Prostate gland (tissue), 2 donors: ENCODE measurements at regions not wholly inside any gene's neighbourhood (a gene's known extent, or its start where the extent isn't known, plus 50 kb on each side); places are given as distances from the start of the nearest gene placed in this dataset.

ENCODE experiments used
- POLR2A ChIP-seq: fragments of 450-650 bp; IDR thresholded peaks from one replicate; pipeline ENCODE4 v1.6.1; 2016; ENCODE audit warnings: antibody characterized with exemption, mild to moderate bottlenecking
- TF ChIP-seq, protein P1 (sequence below), 4 experiments: fragments of 200-600 bp in 2 of 4; fragments of 450-650 bp in 2 of 4; sonication (generic) in 2 of 4; IDR thresholded peaks; 1 replicate in 3 of 4; 2 replicates in 1 of 4; pipeline ENCODE4 v1.5.1; 2016 to 2019; ENCODE audit warnings: antibody characterized with exemption in 4 of 4, mild to moderate bottlenecking in 2 of 4, moderate library complexity in 2 of 4

DNA sequence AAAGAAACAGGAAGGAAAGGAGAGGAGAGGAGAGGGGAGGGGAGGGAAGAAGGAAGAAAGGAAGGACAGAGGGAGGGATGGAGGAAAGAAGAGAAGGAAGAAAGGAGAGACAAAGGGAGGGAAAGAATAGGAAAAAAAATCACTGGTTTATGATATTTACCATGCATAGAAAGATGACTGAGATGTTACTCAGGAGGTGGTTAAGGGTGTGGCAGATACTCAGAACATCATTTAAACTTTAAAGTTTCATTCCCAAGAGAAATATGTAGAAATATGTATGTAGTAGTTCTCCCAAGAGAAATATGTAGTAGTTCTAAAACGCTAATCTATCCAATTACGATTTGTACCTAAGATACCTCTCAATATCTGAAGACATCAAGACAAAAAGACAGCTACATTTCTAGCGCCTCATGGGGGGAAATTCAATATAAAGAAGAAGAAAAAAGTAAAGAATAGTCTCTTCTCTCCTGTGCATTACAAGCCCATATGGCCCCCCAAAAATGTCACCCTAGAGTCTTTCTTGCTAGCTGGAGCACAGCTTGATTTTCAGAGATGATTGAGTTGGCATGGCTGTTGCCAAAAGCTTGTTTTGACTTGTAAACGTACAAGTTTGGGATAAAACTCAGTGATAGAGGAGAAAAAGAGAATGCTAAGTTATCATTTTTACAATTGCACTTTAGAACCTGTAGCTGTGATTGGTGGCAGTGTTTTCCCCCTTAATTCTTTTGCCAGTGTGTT lies 539.2 kb downstream of the CDH26 start:
- no peak for TF ChIP-seq POLR2A
- TF ChIP-seq, protein P1, sequence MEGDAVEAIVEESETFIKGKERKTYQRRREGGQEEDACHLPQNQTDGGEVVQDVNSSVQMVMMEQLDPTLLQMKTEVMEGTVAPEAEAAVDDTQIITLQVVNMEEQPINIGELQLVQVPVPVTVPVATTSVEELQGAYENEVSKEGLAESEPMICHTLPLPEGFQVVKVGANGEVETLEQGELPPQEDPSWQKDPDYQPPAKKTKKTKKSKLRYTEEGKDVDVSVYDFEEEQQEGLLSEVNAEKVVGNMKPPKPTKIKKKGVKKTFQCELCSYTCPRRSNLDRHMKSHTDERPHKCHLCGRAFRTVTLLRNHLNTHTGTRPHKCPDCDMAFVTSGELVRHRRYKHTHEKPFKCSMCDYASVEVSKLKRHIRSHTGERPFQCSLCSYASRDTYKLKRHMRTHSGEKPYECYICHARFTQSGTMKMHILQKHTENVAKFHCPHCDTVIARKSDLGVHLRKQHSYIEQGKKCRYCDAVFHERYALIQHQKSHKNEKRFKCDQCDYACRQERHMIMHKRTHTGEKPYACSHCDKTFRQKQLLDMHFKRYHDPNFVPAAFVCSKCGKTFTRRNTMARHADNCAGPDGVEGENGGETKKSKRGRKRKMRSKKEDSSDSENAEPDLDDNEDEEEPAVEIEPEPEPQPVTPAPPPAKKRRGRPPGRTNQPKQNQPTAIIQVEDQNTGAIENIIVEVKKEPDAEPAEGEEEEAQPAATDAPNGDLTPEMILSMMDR (IDR thresholded peaks at IDR 0.05) = no peak
